ENCODE measurements at regions not wholly inside any gene's neighbourhood (a gene's known extent, or its start where the extent isn't known, plus 50 kb on each side); places are given as distances from the start of the nearest gene placed in this dataset.
"Not testable (repeated sequence)": the region's sequence is repeated elsewhere in the genome, so short reads cannot be mapped to it uniquely, and the experiment has no call there.

DNA sequence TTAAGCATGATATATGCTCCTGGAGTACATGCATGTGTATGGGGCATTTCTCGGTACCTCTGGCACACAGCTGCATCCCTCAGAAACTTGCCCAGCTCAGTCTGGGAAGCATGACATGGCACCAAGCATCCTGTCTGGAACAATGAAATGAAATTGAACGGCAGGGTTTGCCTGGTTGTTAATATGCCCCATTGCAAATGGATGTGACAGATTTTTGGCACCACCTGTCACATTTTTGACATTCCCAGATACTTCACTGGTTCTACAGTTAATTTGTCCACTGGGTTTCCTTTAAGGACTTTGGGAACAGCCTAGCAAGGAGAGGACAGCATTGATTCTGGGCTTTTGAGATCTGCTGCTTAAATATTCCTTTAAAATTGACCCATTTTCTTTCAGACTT is 305.8 kb downstream of the TSN start:
- no peak for DNase-seq (ENCODE audit: low spot score)

DNA sequence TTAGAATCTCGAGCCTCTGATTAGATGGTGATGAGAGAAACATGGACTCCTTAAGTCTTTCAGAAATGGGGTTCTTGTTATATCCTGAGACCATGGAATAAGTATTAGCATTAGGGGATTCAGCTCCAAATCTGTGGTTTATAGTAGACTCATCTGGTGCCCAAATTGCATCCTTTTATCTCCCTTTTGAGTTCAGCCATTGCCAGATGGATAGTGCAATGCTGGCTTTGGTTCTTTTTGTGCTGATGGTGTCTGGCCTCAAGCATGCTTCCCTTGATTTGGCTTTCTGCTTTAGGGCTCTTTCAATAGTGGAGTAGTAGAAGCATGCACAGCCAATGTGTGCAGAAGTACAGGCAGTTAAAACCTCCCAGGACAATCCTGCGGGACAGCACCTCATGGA is 306.4 kb downstream of the TSN start:
- no peak for DNase-seq (ENCODE audit: low spot score)

GRCh38 chr2:122062506-122062905 is 307.1 kb downstream of the TSN start:
- no peak for DNase-seq (ENCODE audit: low spot score)

- no peak for DNase-seq (ENCODE audit: low spot score)
These were observed 308.3 kb downstream of the TSN start for GRCh38 chr2:122063716-122064115.

DNA sequence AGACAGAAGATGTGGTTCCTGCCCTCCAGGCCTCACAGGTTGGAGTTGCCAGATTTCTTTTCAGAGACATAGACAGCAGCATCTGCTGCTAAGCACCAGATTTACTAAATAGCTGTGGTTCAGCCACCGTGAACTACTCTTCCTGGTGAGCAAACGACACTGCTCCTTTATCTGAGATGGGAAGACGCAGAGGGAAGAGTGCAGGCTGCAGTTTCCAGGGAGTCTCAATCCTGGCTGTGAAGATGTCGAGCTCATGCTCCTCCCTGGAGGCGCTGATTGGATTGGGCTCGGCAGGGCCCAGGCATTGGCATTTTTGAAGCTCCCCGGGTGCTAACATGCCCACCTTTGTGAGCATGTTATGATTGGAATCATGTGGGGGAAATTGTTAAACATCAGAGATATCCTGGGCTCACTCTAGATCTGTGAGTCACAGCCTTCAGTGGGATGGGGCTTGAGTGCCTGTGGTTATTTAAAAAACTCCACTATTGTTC is 314.8 kb downstream of the TSN start:
- no peak for DNase-seq (ENCODE audit: low spot score)

- DNase-seq (ENCODE audit: low spot score), result no peak
These were observed 317.2 kb downstream of the TSN start for GRCh38 chr2:122072666-122073065.

DNA sequence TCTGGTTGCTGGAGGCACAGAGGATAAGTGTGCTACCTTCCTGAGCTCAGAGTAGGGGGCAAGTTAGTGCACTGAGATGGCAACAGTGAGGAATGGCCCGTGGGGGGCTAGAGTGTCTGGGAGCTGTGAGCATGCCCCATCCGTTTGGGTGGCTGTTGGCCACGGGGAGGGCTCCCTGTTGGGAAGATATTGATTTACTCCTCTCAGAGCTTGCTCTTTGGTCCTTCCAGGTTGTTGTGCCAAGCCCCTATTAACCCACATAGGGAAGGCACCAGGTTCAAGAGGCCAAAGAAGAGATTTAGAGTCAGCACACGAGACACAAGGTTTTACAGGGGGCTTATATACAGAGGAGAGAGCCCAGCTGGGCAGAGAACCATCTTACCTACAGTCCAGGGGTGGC is 318.8 kb downstream of the TSN start:
- DNase-seq (ENCODE audit: low spot score), result no peak

DNA sequence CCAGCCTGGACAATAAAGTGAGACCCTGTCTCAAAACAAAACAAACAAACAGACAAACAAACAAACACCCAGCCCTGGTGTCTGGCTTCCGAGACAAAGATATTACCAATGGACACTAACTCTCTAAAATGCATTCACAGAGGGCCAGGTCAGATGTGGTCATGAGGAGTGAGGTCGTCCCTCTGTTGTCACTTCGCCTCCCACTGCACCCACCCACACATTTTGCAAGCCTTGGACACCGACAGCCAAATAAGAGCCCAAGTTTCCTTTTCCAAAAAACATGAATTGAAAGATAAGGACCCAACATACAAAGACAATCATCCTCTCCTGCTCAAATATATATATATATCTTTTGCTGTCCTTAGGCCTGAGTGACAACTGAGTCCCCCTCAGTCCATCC is 319.9 kb downstream of the TSN start:
- no peak for DNase-seq (ENCODE audit: low spot score)

GRCh38 chr2:122077114-122077513 is 321.7 kb downstream of the TSN start:
- no peak for DNase-seq (ENCODE audit: low spot score)

DNA sequence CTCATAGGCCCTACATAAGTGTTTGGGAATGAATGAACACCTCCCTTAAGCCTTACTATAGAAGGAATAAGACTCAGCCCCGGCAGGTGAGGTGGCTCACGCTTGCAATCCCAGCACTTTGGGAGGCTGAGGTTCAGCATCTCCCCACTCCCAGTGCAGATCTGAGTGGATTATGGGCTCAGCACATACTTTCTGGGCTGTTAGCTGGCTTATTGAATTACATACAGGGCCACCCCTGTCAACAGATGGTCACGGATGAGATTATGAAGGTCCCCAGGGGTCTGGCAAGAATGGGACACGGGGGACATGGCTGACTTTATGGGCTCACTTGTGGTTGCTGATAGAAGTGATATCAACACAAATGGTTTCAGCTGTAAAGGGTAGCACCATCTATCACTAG is 322.3 kb downstream of the TSN start:
- no peak for DNase-seq (ENCODE audit: low spot score)

DNA sequence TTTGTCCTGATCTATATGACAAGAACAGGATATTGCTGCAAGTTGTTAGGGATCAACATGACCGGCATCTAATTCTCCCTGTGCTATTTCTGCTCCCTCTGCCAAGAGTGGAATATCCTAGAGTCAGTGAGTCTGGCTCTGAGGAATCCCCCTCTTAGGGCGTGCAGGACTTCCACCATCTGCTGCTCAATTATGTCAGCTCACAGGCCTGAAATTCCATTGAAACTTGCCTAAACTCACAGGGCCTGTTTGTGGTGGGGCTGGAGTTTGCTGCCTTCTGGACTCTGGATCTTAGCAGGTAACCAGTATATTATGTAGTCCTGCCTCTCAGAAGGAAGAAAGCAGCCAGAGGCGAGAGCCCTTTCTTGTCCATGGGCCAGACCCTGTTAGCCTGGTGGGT is 323.0 kb downstream of the TSN start:
- DNase-seq (ENCODE audit: low spot score), result no peak

- DNase-seq (ENCODE audit: low spot score), result no peak
These were observed 324.4 kb downstream of the TSN start for GRCh38 chr2:122079844-122080243.

DNA sequence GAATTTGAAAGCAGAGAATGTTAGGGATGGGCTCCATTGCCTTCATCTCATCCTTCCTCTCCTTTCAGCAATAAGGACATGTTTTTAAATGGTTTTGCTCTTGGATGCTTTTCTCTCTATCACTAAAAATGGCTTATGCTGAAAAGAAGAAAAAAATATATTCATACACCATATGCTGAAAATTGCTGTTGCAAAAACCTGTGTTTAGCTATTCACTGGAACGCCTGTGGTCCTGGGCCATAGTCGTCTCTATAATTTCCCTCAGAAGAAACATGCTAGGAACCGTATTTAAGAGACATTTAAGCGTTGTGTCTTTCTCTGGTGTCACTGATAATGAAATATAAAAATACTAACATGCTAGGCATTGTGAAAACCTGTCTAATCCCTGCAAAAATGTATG is 324.9 kb downstream of the TSN start:
- no peak for DNase-seq (ENCODE audit: low spot score)

- no peak for DNase-seq (ENCODE audit: low spot score)
These were observed 325.4 kb downstream of the TSN start for GRCh38 chr2:122080871-122081270.

- no peak for DNase-seq (ENCODE audit: low spot score)
These were observed 326.3 kb downstream of the TSN start for GRCh38 chr2:122081751-122082150.

GRCh38 chr2:122083256-122084048 is 328.0 kb downstream of the TSN start:
- no peak for DNase-seq (ENCODE audit: low spot score)

GRCh38 chr2:122085672-122086071 is 330.2 kb downstream of the TSN start:
- not testable (repeated sequence) for DNase-seq (ENCODE audit: low spot score)

GRCh38 chr2:122094557-122094956 is 339.1 kb downstream of the TSN start:
- DNase-seq (ENCODE audit: low spot score), result no peak

- DNase-seq (ENCODE audit: low spot score), result no peak
These were observed 341.3 kb downstream of the TSN start for GRCh38 chr2:122096761-122097160.

DNA sequence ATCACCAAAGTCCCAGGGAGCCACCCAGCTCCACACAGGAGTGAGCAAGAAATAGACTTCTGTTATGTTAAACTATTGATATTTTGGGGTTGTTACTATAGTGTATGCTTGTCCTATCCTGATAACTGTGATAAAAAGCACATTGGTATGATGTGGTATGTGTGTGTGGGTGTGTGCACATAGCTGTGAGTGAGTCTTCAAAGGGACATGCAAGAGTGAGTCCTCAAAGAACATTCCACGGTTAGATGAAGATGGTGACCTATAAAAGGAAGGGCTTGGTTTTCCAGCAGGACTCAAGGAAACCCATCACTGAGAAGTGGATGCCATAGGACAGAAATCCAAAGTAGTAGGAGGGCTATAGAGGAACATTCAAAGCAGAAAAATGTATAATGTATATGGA is 342.9 kb downstream of the TSN start:
- no peak for DNase-seq (ENCODE audit: low spot score)

DNA sequence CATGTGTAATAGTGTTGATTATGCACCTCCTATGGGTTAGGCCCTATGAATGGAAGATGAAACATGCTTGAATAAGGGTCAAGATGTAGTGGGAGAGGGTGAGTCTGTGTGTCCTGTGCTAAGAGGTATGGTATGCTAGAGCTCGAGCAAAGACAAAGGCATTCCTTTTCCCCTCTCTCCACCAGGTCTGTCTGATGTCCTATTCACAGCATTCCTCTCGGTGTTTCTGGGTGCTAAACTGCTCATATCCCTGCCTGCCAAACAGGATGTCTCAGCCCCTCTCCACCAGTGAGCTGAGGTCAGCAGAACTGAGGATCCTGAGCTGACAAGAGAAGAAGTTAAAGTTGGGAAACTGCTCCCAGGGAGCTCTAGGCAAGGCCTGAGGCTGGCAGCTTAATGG is 344.9 kb downstream of the TSN start:
- DNase-seq (ENCODE audit: low spot score), result no peak

GRCh38 chr2:122100756-122101155 is 345.3 kb downstream of the TSN start:
- DNase-seq (ENCODE audit: low spot score), result no peak

GRCh38 chr2:122101319-122101718 is 345.9 kb downstream of the TSN start:
- no peak for DNase-seq (ENCODE audit: low spot score)

Data from ureter (tissue), 1 donor.